ENCODE measurements at regions not wholly inside any gene's neighbourhood (a gene's known extent, or its start where the extent isn't known, plus 50 kb on each side); places are given as distances from the start of the nearest gene placed in this dataset.

- no peaks in the 10 kb centered on the region for H3K4me1 ChIP-seq
- no peaks in the 10 kb centered on the region for H3K27me3 ChIP-seq
- no peak for DNase-seq
- H3K4me3 ChIP-seq: no peak overlapping the region
- H3K27ac ChIP-seq: no peak overlapping the region
- 49% methylated on average over 2 of the region's 2 CpGs for WGBS (ENCODE audit: insufficient coverage, low coverage, low lambda C conversion rate, missing lambda C conversion rate)
- intact Hi-C loops (cut with DNase I): no loop called here
- no peak for TF ChIP-seq POLR2A (IDR thresholded peaks at IDR 0.05)
- TF ChIP-seq, protein P1, sequence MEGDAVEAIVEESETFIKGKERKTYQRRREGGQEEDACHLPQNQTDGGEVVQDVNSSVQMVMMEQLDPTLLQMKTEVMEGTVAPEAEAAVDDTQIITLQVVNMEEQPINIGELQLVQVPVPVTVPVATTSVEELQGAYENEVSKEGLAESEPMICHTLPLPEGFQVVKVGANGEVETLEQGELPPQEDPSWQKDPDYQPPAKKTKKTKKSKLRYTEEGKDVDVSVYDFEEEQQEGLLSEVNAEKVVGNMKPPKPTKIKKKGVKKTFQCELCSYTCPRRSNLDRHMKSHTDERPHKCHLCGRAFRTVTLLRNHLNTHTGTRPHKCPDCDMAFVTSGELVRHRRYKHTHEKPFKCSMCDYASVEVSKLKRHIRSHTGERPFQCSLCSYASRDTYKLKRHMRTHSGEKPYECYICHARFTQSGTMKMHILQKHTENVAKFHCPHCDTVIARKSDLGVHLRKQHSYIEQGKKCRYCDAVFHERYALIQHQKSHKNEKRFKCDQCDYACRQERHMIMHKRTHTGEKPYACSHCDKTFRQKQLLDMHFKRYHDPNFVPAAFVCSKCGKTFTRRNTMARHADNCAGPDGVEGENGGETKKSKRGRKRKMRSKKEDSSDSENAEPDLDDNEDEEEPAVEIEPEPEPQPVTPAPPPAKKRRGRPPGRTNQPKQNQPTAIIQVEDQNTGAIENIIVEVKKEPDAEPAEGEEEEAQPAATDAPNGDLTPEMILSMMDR (IDR thresholded peaks at IDR 0.05): no peak
- H3K9me3 ChIP-seq: no peaks in the 10 kb centered on the region
- ATAC-seq: no peak
- H3K36me3 ChIP-seq: no peaks in the 10 kb centered on the region
These were observed 95.6 kb upstream of the ADRA1D start for GRCh38 chr20:4344670-4345069.

- Histone ChIP-seq H3K27ac (no peak overlapping the region), H3K9me3 (no peaks in the 10 kb centered on the region), H3K36me3 (no peaks in the 10 kb centered on the region), H3K4me3 (no peak overlapping the region), H3K27me3 (no peaks in the 10 kb centered on the region), H3K4me1 (no peaks in the 10 kb centered on the region)
- WGBS (ENCODE audit: insufficient coverage, low coverage, low lambda C conversion rate, missing lambda C conversion rate): 19% methylated on average over 2 of the region's 2 CpGs
- TF ChIP-seq, protein P1 (IDR thresholded peaks at IDR 0.05): no peak
- no peak for TF ChIP-seq POLR2A (IDR thresholded peaks at IDR 0.05)
- ATAC-seq (no peak), DNase-seq (no peak)
- intact Hi-C loops (cut with DNase I): no loop called here
These were observed 93.5 kb upstream of the ADRA1D start for GRCh38 chr20:4342609-4343008.

DNA sequence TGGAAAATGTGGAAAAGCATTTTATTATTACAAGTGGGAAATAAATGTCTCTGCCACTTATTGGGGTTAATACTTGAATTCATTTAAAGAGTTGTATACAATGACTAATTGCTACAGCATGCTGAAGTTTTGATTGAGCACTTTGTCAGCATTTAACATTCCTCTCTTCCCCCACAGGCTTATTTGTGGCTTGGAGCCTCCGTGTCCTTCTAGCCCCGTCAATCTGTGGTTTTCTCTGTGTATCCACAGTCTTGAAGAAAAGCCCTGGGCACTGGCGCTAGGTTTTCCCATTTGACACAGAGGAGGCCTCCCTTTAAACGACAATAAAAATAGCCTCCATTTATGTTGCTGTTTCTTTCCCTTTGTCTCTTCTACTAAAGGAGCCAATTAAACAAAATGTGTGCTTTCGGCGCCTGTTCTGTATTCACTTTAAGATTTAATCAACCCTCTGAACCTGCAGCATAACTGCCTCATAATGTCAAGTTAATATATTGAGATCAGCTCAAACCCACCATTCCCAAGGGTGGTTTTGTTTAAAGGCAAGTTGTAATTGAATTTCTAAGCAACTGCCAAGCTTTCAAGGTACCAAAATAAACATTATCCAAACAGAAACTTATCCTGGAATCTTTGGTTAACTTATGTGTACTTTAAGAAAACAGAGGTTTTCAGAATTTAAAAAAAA lies 92.9 kb upstream of the ADRA1D start:
- TF ChIP-seq, protein P1 (IDR thresholded peaks at IDR 0.05): no peak
- TF ChIP-seq POLR2A (IDR thresholded peaks at IDR 0.05): no peak
- DNase-seq (no peak), ATAC-seq (no peak)

GRCh38 chr20:4335722-4336121 lies 86.6 kb upstream of the ADRA1D start:
- ATAC-seq (no peak), DNase-seq (no peak)
- TF ChIP-seq, protein P1 (IDR thresholded peaks at IDR 0.05): no peak
- no peak for TF ChIP-seq POLR2A (IDR thresholded peaks at IDR 0.05)
- Histone ChIP-seq H3K4me1 (no peaks in the 10 kb centered on the region), H3K27me3 (no peaks in the 10 kb centered on the region), H3K27ac (no peak overlapping the region), H3K9me3 (no peaks in the 10 kb centered on the region), H3K4me3 (no peak overlapping the region), H3K36me3 (no peaks in the 10 kb centered on the region)
- intact Hi-C loops (cut with DNase I): no loop called here
- WGBS (ENCODE audit: insufficient coverage, low coverage, low lambda C conversion rate, missing lambda C conversion rate): 14% methylated on average over 1 of the region's 1 CpG

More for the DNA sequence above, 92.9 kb upstream of the ADRA1D start:
- Histone ChIP-seq H3K27ac (no peak overlapping the region), H3K9me3 (no peaks in the 10 kb centered on the region), H3K4me3 (no peak overlapping the region), H3K4me1 (no peaks in the 10 kb centered on the region), H3K27me3 (no peaks in the 10 kb centered on the region), H3K36me3 (no peaks in the 10 kb centered on the region)
- 59% methylated on average over 6 of the region's 6 CpGs for WGBS (ENCODE audit: insufficient coverage, low coverage, low lambda C conversion rate, missing lambda C conversion rate)
- intact Hi-C loops (cut with DNase I): no loop called here

Measured in right lobe of liver (tissue), 6 donors.